Motor neuron (in vitro differentiated cells): ENCODE measurements at regions not wholly inside any gene's neighbourhood (a gene's known extent, or its start where the extent isn't known, plus 50 kb on each side); places are given as distances from the start of the nearest gene placed in this dataset.
"Not testable (repeated sequence)": the region's sequence is repeated elsewhere in the genome, so short reads cannot be mapped to it uniquely, and the experiment has no call there.

Experiments
- ATAC-seq, 8 experiments: fragments of 200-7000 bp; cut with Tn5 transposase; replicated peaks in 6 of 8; 2 replicates each; pipeline ENCODE4 v1.8.0; 2021; ENCODE audit warnings: mild to moderate bottlenecking in 8 of 8, moderate library complexity in 8 of 8
- H3K27ac ChIP-seq, 2 donors: fragments of 250-450 bp; sonication (Bioruptor Pico); 2 replicates each; pipeline ENCODE4 v1.9.0; 2021; ENCODE audit warnings: antibody characterized with exemption in 2 of 2, mild to moderate bottlenecking in 2 of 2, moderate library complexity in 1 of 2
- H3K4me1 ChIP-seq, 2 donors: fragments of 250-450 bp; sonication (Bioruptor Pico); replicated peaks in 1 of 2; 2 replicates each; pipeline ENCODE4 v1.6.1; 2021; ENCODE audit warnings: antibody characterized with exemption in 2 of 2, mild to moderate bottlenecking in 2 of 2, moderate library complexity in 1 of 2
- H3K4me3 ChIP-seq, 5 donors: fragments of 250-450 bp; sonication (Bioruptor Pico); 2 replicates each; pipeline ENCODE4 v1.9.0; 2021; ENCODE audit warnings: antibody characterized with exemption in 5 of 5, mild to moderate bottlenecking in 5 of 5, moderate library complexity in 4 of 5
- WGBS, 10 experiments: fragments of 450-650 bp; shearing (Covaris generic); methylation state at CpG; one replicate each; pipeline ENCODE4 v1.0.0; 2022; 5-methylcytosine and 5-hydroxymethylcytosine counted together
- in situ Hi-C, 9 experiments: fragments of 400-800 bp; cut with MboI; loops; one replicate each; pipeline ENCODE4 v1.15.0; 2021; ENCODE audit warnings: low sequenced_read_pairs in 9 of 9, low pct_unique_long_range_greater_than_20kb in 2 of 9; ENCODE audit not compliant: unreplicated experiment in 9 of 9

DNA sequence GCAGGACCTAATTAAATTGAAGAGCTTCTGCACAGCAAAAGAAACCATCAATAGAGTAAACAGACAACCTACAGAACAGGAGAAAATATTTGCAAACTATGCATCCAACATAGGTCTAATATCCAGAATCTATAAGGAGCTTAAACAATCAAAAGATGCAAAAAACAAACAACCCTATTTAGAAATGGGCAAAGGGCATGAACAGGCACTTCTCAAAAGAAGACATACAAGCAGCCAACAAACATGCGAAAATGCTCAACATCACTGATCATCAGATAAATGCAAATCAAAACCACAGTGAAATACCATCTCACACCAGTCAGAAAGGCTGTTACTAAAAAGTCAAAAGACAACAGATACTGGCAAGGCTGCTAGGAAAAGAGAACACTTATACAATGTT lies 189.2 kb downstream of the CYP26B1 start:
- ATAC-seq, H3K27ac ChIP-seq, in situ Hi-C loops, H3K4me1 ChIP-seq, H3K4me3 ChIP-seq: not testable (repeated sequence)
- WGBS, 10 experiments: 64 to 100% (median 88%) methylated on average over 1 of the region's 1 CpG; no CpG with 5 or more reads in 3 of the 10 experiments

DNA sequence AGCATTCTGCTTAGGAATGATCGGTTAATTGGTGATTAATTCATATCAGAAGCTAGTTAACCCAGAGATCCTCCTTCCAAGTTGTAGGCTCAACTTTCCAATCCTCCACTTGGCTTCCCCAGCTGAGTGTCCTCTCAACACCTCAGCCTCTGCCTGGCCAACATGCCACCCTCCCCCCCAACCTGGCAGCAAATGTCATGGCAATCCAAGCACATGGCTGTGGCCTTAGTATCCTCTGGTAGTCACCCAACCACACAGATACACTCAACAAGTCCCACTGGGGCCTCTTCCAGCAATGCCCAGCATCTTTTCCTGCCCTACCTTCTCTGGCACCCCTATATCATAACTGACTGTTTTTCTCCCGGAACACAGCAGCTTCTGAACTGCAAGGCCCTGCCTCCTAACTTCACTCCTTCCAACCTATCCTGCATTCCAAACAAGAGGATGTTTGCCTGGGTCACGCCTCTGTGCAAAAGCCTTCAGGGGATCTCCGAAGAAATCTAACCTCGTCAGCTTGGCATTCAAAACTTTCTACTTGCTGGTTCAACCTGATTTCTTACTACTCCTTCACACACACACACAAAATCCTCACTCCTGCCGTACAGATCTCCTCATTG lies 195.0 kb downstream of the CYP26B1 start:
- peak in 1 of 8 experiments; percentile 45 for ATAC-seq
- no peak overlapping the region for H3K27ac ChIP-seq
- in situ Hi-C loops: no loop called here
- WGBS, 10 experiments: 36 to 94% (median 81%) methylated on average over 1 to 5 of the region's 6 CpGs; no CpG with 5 or more reads in 2 of the 10 experiments
- H3K4me1 ChIP-seq: no peaks in the 10 kb centered on the region
- no peak overlapping the region for H3K4me3 ChIP-seq

DNA sequence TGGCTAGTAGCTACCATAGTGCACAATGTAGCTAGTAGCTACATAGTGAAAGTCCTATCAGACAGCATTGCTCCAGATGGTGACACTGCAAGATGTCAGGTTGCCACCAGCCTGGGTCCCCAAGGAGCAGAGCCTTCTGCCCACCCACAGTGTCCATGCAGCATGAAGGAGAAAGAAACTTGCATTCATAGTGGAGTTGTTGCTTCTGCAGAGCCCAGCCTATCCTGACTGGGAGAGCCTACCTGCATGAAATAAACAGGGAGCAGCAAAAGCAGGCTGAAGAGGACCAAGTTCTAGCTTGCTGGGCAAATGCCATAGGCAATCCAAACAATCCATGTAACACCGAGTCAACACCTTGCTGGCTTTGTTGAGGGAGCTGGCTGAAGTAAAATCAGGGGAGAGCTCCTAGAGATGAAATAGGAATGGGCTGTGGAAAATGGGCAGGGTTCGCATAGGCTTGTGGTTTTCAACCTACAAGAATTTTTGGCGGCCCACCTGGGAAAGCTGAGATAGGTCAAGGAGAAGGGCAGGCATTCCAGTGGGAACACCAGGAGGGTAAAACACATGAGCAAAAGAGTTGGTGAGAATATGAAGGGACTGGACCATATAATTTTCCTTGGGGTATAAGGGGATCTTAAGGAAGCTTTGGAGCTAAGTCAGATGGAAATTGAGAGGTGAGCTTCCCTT lies 195.8 kb downstream of the CYP26B1 start:
- Histone ChIP-seq H3K4me3 (no peak overlapping the region), H3K27ac (no peak overlapping the region), H3K4me1 (no peaks in the 10 kb centered on the region)
- in situ Hi-C loops: no loop called here
- WGBS, 10 experiments: 59 to 100% (median 87%) methylated on average over 1 to 3 of the region's 3 CpGs; no CpG with 5 or more reads in 1 of the 10 experiments
- no peak for ATAC-seq

DNA sequence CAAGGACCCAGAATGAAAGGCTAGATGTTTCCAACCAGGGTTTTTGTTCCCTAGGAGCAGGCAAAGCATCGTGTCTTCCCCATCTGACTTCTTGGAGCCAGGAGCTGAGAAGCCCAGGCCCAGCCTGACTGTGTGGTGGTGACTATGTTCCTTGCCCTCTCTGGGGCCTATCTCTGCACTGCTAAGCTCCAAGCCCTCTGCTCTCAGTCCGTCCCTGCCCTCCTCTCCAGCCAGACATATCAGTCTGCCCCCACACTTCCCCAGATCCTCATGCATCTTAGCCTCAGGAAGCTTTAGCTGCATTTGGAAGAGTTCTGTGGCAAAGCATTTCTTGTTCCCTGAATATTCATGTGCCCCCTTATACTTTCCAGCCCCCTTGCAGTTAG lies 196.6 kb downstream of the CYP26B1 start:
- 10 to 80% (median 62%) methylated on average over 1 to 2 of the region's 2 CpGs; no CpG with 5 or more reads in 5 of the 10 experiments for WGBS, 10 experiments
- ATAC-seq: peak in 3 of 8 experiments; percentile 17 to 77 (median 49)
- in situ Hi-C loops: no loop called here
- Histone ChIP-seq H3K4me1 (no peaks in the 10 kb centered on the region), H3K27ac (no peak overlapping the region), H3K4me3 (no peak overlapping the region)

DNA sequence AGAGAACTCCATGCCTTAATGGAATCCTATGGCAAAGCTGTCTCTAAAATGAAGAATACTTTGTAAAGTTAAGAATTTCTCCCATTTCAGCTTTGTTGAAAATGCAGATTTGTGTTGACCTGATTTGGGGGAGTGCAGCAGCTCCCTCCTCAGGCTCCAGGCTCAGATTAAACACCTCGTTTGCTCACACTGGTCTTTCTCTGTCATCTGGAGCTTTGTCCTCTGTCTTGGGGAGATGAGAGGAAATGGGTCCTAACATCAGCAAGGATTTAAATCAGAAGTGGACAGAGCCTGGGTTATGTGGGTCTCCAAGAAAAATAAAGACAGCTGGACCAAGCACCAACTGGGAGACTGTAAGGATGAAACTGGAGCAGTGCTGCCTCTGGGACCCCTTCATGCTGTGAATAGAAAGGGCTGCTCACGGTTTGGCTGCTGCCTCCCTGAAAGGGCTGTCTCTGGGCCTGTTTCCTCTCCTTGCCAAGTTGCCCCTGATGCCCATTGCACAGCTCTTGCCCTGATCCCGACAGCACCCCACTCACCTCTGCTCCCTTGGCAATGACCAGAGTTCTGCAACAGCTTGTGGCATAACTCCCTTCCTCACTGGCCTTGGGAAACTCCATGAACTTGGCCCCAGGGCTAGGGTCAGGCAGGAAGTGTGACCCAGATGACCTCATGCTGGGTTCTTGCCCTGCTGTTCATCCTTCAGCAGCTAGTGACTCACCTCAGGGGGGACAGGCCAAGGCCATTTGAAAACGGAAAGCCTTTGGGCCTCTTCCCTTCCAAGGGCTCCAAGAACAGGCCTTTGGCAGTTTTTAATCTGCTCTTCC lies 197.2 kb downstream of the CYP26B1 start:
- in situ Hi-C loops: no loop called here
- no peaks in the 10 kb centered on the region for H3K4me1 ChIP-seq
- WGBS, 10 experiments: 0 to 59% (median 51%) methylated on average over 1 to 4 of the region's 4 CpGs; no CpG with 5 or more reads in 3 of the 10 experiments
- H3K27ac ChIP-seq: no peak overlapping the region
- no peak overlapping the region for H3K4me3 ChIP-seq
- ATAC-seq: peak in 3 of 8 experiments; percentile 4 to 51 (median 34)

DNA sequence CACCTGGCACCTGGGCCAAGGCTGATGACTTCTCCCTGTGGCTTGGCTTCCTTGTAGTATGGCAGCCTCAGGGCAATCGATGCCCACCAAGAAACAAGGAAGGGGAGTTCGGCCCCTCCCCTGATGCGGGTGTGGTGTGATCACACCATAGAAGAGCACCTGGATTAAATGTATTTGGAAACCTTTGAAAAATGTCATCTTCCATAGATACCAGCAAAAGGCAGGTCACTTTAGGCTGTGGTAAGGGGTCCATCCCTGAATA lies 198.2 kb downstream of the CYP26B1 start:
- in situ Hi-C loops: loop anchor here in 2 of 9 experiments (25.0 kb wide), 1 partner anchor 188 kb away; the partner anchor contains the start of gene CYP26B1 (in 2 of the 2)
- ATAC-seq: no peak
- Histone ChIP-seq H3K27ac (no peak overlapping the region), H3K4me1 (no peaks in the 10 kb centered on the region), H3K4me3 (no peak overlapping the region)
- WGBS, 10 experiments: 70 to 100% (median 98%) methylated on average over 1 to 3 of the region's 3 CpGs; no CpG with 5 or more reads in 4 of the 10 experiments

DNA sequence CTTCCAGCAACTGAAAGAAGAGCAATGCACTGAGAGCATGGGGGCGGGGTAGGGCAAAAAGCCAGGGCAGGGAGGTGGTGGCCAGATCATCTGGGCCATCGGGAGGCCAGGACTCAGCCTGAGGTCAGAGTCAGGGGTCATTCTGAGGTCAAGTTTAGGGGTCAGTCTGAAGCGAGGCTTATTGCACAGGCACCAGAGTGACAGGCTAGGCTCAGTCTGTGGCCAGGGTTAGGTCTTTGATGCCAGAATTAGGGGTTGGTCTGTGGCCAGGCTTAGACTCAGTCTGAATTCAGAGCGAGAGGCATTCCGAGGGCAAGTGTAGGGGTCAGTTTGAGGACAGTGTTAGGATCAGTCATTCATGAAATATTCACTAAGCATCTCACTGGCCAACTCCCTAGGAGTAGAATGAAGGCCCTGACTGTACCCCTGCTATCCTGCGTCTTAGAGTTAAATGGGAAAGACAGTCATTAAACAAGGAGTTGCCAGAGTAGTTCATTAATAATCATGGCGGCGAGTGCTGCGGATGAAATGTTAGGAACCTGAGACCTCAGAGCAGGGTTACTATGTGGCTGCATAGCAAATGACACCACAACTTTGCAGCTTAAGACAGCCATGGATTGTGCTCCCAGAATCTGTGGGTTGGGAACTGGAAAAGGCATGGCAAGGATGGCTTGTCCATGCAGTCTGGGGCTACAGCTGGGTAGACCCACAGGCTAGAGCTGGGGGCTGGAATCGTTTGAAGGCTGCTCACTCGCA lies 198.7 kb downstream of the CYP26B1 start:
- ATAC-seq: peak in 2 of 8 experiments; percentile 63 to 68
- in situ Hi-C loops: loop anchor here in 2 of 9 experiments (25.0 kb wide), 1 partner anchor 188 kb away; the partner anchor contains the start of gene CYP26B1 (in 2 of the 2)
- Histone ChIP-seq H3K27ac (no peak overlapping the region), H3K4me1 (no peaks in the 10 kb centered on the region), H3K4me3 (no peak overlapping the region)
- 45 to 87% (median 72%) methylated on average over 1 to 9 of the region's 11 CpGs; no CpG with 5 or more reads in 2 of the 10 experiments for WGBS, 10 experiments

DNA sequence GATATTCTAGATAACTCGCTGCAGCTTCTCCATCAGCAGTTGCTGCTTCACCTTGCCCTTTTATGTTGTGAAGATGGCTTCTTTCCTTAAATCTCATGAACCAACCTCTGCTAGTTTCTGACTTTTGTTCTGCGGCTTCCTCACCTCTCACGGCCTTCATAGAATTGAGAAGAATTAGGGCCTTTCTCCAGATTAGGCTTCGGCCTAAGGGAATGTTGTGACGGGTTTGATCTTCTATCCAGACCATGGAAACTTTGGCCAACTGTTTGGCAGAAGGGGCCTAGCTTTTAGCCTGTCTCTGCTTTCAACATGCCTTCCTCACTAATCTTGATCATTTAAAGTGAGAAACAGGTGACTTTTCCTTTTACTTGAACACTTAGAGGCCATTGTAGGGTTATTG lies 199.9 kb downstream of the CYP26B1 start:
- Histone ChIP-seq H3K27ac (no peak overlapping the region), H3K4me1 (no peaks in the 10 kb centered on the region), H3K4me3 (no peak overlapping the region)
- WGBS, 10 experiments: 84 to 100% (median 94%) methylated on average over 1 to 4 of the region's 5 CpGs; no CpG with 5 or more reads in 4 of the 10 experiments
- no peak for ATAC-seq
- in situ Hi-C loops: loop anchor here in 2 of 9 experiments (25.0 kb wide), 1 partner anchor 189 kb away; the partner anchor contains the start of gene CYP26B1 (in 2 of the 2)

DNA sequence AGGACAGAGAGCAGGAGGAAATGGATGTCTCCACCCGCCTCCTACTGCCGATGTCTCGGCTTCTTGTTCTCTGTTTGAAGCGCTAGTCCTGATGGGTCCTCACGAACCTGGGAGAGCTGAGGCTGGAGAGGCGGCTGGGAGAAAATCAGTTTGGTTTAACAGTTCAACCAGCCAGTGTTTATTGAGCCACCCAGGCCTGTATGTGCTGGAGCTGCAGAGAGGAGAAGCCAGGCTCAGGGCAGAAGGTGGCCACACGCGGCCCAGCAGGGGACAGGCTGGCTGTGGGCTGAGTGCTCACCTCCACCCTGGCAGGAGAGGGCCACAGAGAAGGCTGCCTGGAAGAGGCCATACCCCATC lies 202.1 kb downstream of the CYP26B1 start:
- in situ Hi-C loops: loop anchor here in 2 of 9 experiments (25.0 kb wide), 1 partner anchor 192 kb away; the partner anchor contains the start of gene CYP26B1 (in 2 of the 2)
- WGBS, 10 experiments: 33 to 100% (median 89%) methylated on average over 1 to 6 of the region's 8 CpGs; no CpG with 5 or more reads in 1 of the 10 experiments
- H3K27ac ChIP-seq: no peak overlapping the region
- no peak for ATAC-seq
- no peak overlapping the region for H3K4me3 ChIP-seq
- no peaks in the 10 kb centered on the region for H3K4me1 ChIP-seq

DNA sequence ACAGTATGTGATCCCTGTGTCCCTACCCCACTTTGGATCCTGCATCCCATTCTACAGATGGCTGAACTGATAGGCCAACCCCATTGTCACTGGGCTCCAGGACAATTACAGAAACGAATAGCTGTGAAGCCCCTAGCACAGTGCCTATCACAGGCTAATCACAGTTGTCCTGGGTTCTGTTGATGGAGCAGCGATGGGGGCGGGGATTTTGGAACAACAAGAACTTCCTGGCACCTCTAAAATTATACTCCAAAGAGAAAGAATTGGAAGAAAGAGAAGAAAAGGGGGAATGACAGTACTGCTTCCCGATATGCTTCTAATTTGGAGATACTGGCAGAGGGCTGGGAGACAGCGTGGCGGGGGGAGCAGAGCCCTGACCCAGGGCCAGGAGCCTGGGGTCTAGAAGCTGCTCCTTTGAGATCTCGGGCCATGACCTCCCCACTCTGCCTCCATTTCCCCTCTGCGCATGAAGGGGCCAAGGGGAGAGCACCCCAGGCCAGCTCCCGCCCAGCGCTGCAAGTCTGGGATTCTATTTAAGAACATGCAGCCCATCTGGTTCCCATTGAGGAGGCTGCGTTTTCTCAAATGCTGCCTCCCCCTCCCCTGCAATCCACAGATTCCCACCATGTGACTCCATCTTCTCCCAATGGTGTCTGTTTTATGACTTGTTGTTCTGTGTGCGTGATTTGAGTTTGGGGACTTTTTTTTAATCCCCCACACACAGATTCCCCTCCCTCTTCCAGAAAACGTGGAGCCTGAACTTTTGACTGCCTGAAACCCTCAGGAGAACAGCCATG lies 202.7 kb downstream of the CYP26B1 start:
- in situ Hi-C loops: loop anchor here in 2 of 9 experiments (25.0 kb wide), 1 partner anchor 192 kb away; the partner anchor contains the start of gene CYP26B1 (in 2 of the 2)

DNA sequence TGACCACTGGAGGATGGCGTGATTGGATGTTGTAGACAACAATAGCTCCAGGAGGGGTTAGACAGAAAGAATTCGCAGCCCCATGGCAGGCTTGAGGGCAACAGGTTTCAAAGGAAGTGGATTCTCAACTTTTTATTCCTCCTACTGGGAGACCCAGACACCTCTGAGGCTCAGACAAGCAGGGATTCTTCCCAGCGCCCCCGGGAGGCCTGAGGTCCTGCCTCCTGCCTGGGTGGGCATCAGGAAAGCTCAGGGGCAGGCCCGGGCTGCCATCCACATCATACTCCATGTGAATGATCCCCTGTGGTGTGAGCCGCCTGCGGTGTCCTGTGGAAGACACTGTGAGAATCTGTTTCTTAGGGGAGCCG lies 203.5 kb downstream of the CYP26B1 start:
- WGBS, 10 experiments: 78 to 100% (median 80%) methylated on average over 1 to 5 of the region's 8 CpGs; no CpG with 5 or more reads in 6 of the 10 experiments
- no peak for ATAC-seq

More for the DNA sequence above, 202.7 kb downstream of the CYP26B1 start:
- no peak overlapping the region for H3K4me3 ChIP-seq
- H3K27ac ChIP-seq: no peak overlapping the region
- WGBS, 10 experiments: 0 to 100% (median 82%) methylated on average over 1 to 7 of the region's 13 CpGs; no CpG with 5 or more reads in 1 of the 10 experiments
- ATAC-seq: no peak
- H3K4me1 ChIP-seq: no peaks in the 10 kb centered on the region

More for the DNA sequence above, 203.5 kb downstream of the CYP26B1 start:
- in situ Hi-C loops: loop anchor here in 2 of 9 experiments (25.0 kb wide), 1 partner anchor 193 kb away; the partner anchor contains the start of gene CYP26B1 (in 2 of the 2)
- Histone ChIP-seq H3K4me1 (no peaks in the 10 kb centered on the region), H3K27ac (no peak overlapping the region), H3K4me3 (no peak overlapping the region)
